ENCODE measurements at regions not wholly inside any gene's neighbourhood (a gene's known extent, or its start where the extent isn't known, plus 50 kb on each side); places are given as distances from the start of the nearest gene placed in this dataset.

DNA sequence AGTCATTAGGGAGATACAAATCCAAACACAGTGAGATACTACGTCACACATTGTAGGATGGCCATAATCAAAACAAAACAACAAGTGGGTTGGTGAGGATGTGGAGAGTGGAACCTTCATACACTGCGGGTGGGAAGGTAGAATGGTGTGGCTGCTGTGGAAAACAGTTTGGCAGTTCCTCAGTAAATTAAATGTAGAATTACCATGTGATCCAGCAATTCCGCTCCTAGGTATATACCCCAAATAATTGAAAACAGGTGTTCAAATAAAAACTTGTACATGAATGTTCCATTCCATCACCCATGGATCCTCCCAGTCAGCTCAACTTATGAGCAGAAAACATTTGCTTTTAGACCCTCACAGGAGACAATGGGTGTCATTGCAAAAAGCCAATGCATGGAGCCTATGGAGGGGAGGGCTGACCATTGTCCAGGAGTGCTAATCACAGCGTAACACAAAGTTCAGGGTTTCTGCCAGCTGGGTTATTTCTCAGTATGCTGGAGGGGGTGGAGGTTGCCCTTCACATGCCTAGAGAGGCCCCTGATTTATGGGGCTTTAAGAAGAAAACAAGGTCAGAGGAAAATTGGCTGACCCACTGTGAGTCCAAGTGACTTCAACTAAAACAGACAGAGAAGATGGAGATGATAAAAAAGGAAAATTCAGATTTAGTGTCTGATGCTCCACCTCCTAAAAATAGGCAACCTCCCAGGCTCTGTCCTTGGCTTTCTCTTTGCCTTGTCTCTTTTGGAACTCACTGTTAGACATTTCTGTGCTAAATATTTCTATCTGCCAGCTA, 124.1 kb downstream of the WDR11 start:
- TF ChIP-seq, protein P1, sequence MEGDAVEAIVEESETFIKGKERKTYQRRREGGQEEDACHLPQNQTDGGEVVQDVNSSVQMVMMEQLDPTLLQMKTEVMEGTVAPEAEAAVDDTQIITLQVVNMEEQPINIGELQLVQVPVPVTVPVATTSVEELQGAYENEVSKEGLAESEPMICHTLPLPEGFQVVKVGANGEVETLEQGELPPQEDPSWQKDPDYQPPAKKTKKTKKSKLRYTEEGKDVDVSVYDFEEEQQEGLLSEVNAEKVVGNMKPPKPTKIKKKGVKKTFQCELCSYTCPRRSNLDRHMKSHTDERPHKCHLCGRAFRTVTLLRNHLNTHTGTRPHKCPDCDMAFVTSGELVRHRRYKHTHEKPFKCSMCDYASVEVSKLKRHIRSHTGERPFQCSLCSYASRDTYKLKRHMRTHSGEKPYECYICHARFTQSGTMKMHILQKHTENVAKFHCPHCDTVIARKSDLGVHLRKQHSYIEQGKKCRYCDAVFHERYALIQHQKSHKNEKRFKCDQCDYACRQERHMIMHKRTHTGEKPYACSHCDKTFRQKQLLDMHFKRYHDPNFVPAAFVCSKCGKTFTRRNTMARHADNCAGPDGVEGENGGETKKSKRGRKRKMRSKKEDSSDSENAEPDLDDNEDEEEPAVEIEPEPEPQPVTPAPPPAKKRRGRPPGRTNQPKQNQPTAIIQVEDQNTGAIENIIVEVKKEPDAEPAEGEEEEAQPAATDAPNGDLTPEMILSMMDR (IDR thresholded peaks at IDR 0.05 in 4 of 5, conservative IDR thresholded peaks at IDR 0.05 in 1 of 5) = no peak
- no peak for TF ChIP-seq POLR2A (IDR thresholded peaks at IDR 0.05)

Measured in gastrocnemius medialis (tissue), 4 donors.